MM.1S (cell line): ENCODE measurements at regions not wholly inside any gene's neighbourhood (a gene's known extent, or its start where the extent isn't known, plus 50 kb on each side); places are given as distances from the start of the nearest gene placed in this dataset.

Experiments
- CTCF ChIP-seq: fragments of 300-600 bp; sonication (generic); IDR thresholded peaks from 2 replicates; pipeline ENCODE4 v1.5.1; 2016; ENCODE audit warnings: antibody characterized with exemption, low read length, mixed read lengths
- EZH2 ChIP-seq: fragments of 300-600 bp; sonication (generic); optimal IDR thresholded peaks from 2 replicates; pipeline ENCODE3; 2017; ENCODE audit warnings: low read depth, mild to moderate bottlenecking, antibody characterized with exemption, low read length, mixed read lengths

DNA sequence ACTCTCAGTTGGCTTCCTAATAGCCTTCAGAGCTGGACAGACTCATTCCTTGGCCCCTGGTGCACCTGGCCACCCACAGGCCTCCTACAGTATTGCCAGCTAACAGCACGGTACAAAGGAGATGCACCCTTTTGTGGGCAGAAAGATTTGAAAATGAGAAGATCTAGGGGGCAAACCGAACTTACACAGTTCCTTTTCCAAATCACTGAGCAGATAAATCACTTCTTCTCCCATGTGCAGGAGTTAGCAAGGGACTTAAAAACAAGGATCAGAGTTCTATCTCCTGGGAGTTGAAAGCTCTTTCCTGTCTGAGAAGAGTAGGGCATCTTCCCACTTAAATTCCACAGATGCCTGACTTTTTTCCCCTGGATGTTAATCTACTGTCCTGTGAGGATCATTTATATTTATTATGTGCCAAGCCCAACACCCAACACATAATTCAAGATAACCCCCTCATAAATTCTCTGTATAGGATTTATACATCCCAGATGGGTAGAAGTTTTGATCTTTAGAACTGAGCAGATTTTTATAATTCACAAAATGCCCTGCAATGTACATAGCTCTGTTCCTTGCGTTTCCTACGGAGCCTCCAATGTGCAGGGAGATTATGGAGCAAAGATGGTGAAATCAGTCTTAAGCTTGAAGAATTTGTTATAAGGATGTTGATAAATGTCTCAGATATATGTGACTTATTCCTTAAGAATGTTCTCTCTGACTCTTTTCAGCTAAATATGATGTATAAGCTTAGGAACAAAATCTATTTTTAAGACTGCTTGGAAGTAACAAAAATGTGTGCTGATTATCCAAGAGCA is 207.2 kb upstream of the DAPK1 start:
- no peak for TF ChIP-seq CTCF
- TF ChIP-seq EZH2 = no peak
